Astrocyte of the spinal cord (primary cell): ENCODE measurements at regions not wholly inside any gene's neighbourhood (a gene's known extent, or its start where the extent isn't known, plus 50 kb on each side); places are given as distances from the start of the nearest gene placed in this dataset.
"Not testable (repeated sequence)": the region's sequence is repeated elsewhere in the genome, so short reads cannot be mapped to it uniquely, and the experiment has no call there.

Source experiments
- DNase-seq: peaks from one replicate; pipeline ENCODE4 v3.0.0; 2011; ENCODE audit warnings: low read depth, low spot score
- H3K4me3 ChIP-seq: 2 replicates; pipeline ENCODE4 v1.5.1; 2011; ENCODE audit warnings: low read depth, mild to moderate bottlenecking, low read length, moderate library complexity
- CTCF ChIP-seq: IDR thresholded peaks from 2 replicates; pipeline ENCODE4 v1.5.1; 2012; ENCODE audit warnings: low read depth, mild to moderate bottlenecking, low read length, inconsistent platforms
- in situ Hi-C: cut with HindIII; loops from 2 replicates; pipeline ENCODE4 v1.10.0; 2017; ENCODE audit warnings: low sequenced_read_pairs

GRCh38 chr14:105894978-105895881, 368.8 kb downstream of the TMEM121 start:
- no peak overlapping the region for H3K4me3 ChIP-seq
- no peak for DNase-seq
- in situ Hi-C loops, result no loop called here
- TF ChIP-seq CTCF, result no peak

GRCh38 chr14:105896206-105896605, 369.8 kb downstream of the TMEM121 start:
- in situ Hi-C loops, DNase-seq, H3K4me3 ChIP-seq: not testable (repeated sequence)

- H3K4me3 ChIP-seq, DNase-seq, in situ Hi-C loops: not testable (repeated sequence)
Measured at GRCh38 chr14:105896961-105897724, 370.8 kb downstream of the TMEM121 start.

- in situ Hi-C loops, result no loop called here
- TF ChIP-seq CTCF, result no peak
- no peak for DNase-seq
- no peak overlapping the region for H3K4me3 ChIP-seq
Measured at GRCh38 chr14:105897725-105898113, 371.3 kb downstream of the TMEM121 start.

- no peak overlapping the region for H3K4me3 ChIP-seq
- TF ChIP-seq CTCF, result no peak
- in situ Hi-C loops, result no loop called here
- no peak for DNase-seq
Measured at GRCh38 chr14:105898482-105899010, 372.2 kb downstream of the TMEM121 start.

GRCh38 chr14:105899071-105899641, 372.8 kb downstream of the TMEM121 start:
- no peak for DNase-seq
- TF ChIP-seq CTCF, result no peak
- H3K4me3 ChIP-seq, result no peak overlapping the region
- in situ Hi-C loops, result no loop called here

- in situ Hi-C loops, result no loop called here
- DNase-seq, result no peak
- TF ChIP-seq CTCF, result no peak
- H3K4me3 ChIP-seq, result no peak overlapping the region
Measured at GRCh38 chr14:105899657-105900397, 373.4 kb downstream of the TMEM121 start.
